ENCODE measurements at regions not wholly inside any gene's neighbourhood (a gene's known extent, or its start where the extent isn't known, plus 50 kb on each side); places are given as distances from the start of the nearest gene placed in this dataset.
A peak's percentile ranks its signal among the peaks of the same experiment; 100 is the strongest.

DNA sequence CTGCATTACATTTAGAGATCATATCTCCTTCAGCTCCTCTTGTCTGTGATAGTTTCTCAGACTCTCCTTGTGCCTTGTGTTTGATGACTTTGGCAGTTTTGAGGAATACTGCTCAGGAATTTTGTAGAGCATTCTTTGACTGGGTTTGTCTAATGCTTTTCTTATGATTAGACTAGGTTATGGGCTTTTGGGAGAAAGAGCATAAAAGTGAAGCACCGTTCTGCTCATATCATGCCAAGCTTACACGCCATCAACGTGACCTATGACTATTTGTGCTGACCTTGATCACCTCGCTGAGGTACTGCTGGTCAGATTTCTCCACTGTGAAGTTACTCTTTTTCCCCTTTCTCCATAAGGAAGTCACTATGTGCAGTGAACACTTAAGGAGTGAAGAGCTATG is 256.0 kb downstream of the LY86 start:
- H3K27ac Mint-ChIP-seq: no peak overlapping the region; the same call in 1 of the 2 replicates
- DNase-seq: no peak
- H3K27me3 Mint-ChIP-seq (ENCODE audit: insufficient read depth): peaks cover 2% of the 10 kb centered on the region
- TF ChIP-seq, protein P1, sequence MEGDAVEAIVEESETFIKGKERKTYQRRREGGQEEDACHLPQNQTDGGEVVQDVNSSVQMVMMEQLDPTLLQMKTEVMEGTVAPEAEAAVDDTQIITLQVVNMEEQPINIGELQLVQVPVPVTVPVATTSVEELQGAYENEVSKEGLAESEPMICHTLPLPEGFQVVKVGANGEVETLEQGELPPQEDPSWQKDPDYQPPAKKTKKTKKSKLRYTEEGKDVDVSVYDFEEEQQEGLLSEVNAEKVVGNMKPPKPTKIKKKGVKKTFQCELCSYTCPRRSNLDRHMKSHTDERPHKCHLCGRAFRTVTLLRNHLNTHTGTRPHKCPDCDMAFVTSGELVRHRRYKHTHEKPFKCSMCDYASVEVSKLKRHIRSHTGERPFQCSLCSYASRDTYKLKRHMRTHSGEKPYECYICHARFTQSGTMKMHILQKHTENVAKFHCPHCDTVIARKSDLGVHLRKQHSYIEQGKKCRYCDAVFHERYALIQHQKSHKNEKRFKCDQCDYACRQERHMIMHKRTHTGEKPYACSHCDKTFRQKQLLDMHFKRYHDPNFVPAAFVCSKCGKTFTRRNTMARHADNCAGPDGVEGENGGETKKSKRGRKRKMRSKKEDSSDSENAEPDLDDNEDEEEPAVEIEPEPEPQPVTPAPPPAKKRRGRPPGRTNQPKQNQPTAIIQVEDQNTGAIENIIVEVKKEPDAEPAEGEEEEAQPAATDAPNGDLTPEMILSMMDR (IDR thresholded peaks at IDR 0.05): no peak
- peaks cover 20% of the 10 kb centered on the region for H3K9me3 Mint-ChIP-seq
- no peak overlapping the region for H3K4me3 Mint-ChIP-seq
- peaks cover 27% of the 10 kb centered on the region; the same call in 1 of the 2 replicates for H3K4me1 Mint-ChIP-seq (ENCODE audit: low read depth)
- H3K36me3 Mint-ChIP-seq (ENCODE audit: low read depth): peaks cover 2% of the 10 kb centered on the region; the same call in 1 of the 2 replicates

DNA sequence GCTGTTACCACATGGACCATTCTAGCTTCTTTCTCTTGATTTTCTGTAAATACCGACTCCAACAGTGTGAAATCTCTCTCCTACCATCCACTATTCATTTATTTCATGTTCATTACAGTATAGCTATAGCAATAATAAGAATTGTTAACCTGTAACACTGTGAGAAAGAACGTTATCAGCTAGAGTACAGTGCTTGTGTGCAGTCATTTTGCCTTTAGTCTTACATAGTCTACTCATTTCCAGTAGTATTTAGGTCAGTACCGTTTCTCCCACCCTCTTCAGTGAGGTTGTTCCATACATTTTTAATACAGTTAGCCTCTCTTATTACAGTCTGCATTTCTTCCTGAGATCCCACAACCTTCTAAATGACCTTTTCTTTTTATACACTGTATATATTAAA is 257.1 kb downstream of the LY86 start:
- peaks cover 4% of the 10 kb centered on the region; the same call in 1 of the 2 replicates for H3K36me3 Mint-ChIP-seq (ENCODE audit: low read depth)
- TF ChIP-seq, protein P1 (IDR thresholded peaks at IDR 0.05): no peak
- H3K4me3 Mint-ChIP-seq: no peak overlapping the region
- peaks cover 2% of the 10 kb centered on the region for H3K27me3 Mint-ChIP-seq (ENCODE audit: insufficient read depth)
- H3K27ac Mint-ChIP-seq: no peak overlapping the region
- no peak for DNase-seq
- H3K4me1 Mint-ChIP-seq (ENCODE audit: low read depth): peaks cover 36% of the 10 kb centered on the region; the same call in 1 of the 2 replicates
- peaks cover 28% of the 10 kb centered on the region for H3K9me3 Mint-ChIP-seq

DNA sequence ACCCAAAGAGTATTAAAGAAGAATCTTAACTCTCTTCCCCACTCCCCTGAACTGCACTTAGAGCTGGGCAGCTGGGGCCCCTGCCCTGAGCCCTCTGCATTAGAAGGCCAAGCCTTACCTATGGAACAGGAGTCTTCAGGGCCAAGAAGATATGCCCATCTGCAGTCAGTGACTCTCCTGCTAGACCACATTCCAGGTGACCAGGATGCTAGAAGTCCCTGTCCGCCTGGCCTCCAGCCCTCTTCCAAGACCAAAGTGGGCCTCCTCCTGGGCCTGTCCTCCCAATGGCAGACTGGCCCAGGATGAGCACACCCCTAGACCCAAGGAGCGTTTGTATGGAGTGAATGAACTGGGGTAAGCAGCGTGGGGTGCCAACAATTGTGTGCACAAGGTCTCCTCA is 259.1 kb downstream of the LY86 start:
- H3K36me3 Mint-ChIP-seq (ENCODE audit: low read depth): peaks cover 9% of the 10 kb centered on the region
- H3K4me3 Mint-ChIP-seq: no peak overlapping the region
- peaks cover 2% of the 10 kb centered on the region for H3K27me3 Mint-ChIP-seq (ENCODE audit: insufficient read depth)
- TF ChIP-seq, protein P1 (IDR thresholded peaks at IDR 0.05): no peak
- peaks cover 34% of the 10 kb centered on the region for H3K9me3 Mint-ChIP-seq
- no peak for DNase-seq
- peaks cover 33% of the 10 kb centered on the region; the same call in 1 of the 2 replicates for H3K4me1 Mint-ChIP-seq (ENCODE audit: low read depth)
- H3K27ac Mint-ChIP-seq: no peak overlapping the region

DNA sequence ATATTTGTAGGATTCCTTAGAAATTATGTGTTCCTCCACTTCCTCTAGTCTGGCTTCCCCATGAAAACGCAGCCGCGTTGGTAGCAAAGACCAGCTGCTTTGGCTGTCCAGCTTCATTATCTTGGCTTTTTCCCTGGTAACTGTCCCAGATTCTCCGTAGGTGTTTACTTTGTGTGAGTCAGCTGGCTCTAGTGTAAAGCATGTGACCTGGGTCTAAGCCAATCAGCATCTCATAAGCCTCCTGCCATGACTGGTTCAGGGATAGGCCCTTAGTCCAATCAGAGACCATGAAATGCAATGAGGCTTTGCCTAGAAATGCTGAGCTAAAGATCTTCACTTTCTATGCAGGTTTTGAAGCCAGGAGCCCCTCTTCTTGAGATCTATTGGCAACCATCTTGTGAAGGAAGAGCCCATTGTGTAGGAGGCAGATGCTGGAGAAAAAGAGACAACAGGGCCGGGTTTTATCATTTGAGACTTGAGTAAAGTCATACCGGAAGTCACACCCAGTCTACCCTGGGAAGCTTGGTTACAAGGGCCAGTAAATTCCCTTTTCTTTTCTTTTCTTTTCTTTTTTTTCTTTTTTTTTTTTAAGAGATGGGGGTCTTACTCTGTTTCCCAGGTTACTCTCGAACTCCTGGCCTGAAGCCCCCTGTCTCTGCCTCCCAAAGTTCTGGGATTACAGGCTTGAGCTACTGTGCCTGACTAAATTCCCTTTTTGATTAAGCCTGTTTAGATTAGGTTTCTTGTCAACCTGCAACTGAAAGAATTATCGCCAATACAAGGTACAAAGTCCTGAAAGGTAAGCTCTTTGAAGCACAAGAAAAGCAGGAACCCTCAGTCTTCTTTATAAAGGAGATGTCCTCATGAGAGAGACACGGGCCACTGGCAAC is 256.5 kb upstream of the RREB1 start:
- DNase-seq: peak; percentile 96
- peaks cover 2% of the 10 kb centered on the region for H3K27me3 Mint-ChIP-seq (ENCODE audit: insufficient read depth)
- TF ChIP-seq, protein P1 (IDR thresholded peaks at IDR 0.05): no peak
- H3K4me1 Mint-ChIP-seq (ENCODE audit: low read depth): peaks cover 17% of the 10 kb centered on the region; the same call in 1 of the 2 replicates
- H3K9me3 Mint-ChIP-seq: peaks cover 47% of the 10 kb centered on the region
- peaks cover 11% of the 10 kb centered on the region for H3K36me3 Mint-ChIP-seq (ENCODE audit: low read depth)
- H3K27ac Mint-ChIP-seq: peak overlapping the region; percentile 53
- no peak overlapping the region; the same call in 1 of the 2 replicates for H3K4me3 Mint-ChIP-seq

DNA sequence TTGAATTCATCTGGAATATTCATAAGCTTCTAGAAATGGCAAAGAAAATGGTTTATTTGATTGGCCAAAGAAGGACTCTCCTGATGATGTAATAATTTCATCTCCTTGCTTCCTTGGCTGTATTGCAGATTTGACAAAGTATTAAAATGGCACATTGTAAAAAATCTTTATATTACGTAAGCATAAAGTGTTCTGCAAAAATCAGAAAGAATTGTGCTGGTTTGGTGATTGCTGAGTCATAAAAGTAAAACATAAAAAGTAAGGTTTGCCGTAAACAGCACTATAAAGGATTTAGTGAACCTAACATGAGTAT is 255.9 kb upstream of the RREB1 start:
- no peak overlapping the region for H3K27ac Mint-ChIP-seq
- peaks cover 49% of the 10 kb centered on the region for H3K9me3 Mint-ChIP-seq
- H3K27me3 Mint-ChIP-seq (ENCODE audit: insufficient read depth): peaks cover 2% of the 10 kb centered on the region
- peaks cover 14% of the 10 kb centered on the region for H3K36me3 Mint-ChIP-seq (ENCODE audit: low read depth)
- TF ChIP-seq, protein P1 (IDR thresholded peaks at IDR 0.05): no peak
- H3K4me1 Mint-ChIP-seq (ENCODE audit: low read depth): peaks cover 23% of the 10 kb centered on the region; the same call in 1 of the 2 replicates
- DNase-seq: no peak
- H3K4me3 Mint-ChIP-seq: no peak overlapping the region

All from HFFc6 (cell line).